ENCODE measurements at regions not wholly inside any gene's neighbourhood (a gene's known extent, or its start where the extent isn't known, plus 50 kb on each side); places are given as distances from the start of the nearest gene placed in this dataset.
A peak's percentile ranks its signal among the peaks of the same experiment; 100 is the strongest.

DNA sequence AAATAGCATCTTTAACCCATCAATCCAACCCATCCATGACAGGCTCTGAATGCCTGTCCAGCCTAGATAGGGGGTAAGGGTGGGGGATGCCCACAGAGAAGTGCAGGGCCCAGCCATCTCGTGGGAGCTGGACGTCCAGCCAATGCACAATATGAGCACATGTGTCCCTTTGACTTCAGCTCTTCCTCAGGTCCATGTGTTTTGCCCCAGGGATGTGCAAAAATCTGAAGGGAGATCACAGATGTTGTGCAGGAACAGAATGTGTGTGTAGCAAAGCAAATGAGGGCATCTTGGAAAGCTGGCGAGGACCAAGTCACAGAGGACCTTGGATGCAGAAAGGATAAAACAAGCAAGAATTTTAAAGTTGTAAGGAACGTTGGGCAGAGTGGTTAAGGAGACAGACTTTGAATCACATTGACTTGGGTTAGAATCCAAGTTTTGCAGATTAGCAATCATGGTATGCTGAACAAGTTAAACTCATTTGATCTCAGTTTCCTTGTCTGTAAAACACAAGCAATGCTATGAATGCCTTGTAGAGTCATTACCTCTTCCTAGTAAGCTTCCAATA lies 104.5 kb downstream of the TTC32 start:
- H3K9me3 ChIP-seq (ENCODE audit: control insufficient read depth, insufficient read depth, low read length) = no peaks in the 10 kb centered on the region
- ChIA-PET POLR2A (no interaction called here), CTCF (no interaction called here)
- no peak overlapping the region for H3K4me3 ChIP-seq (ENCODE audit: low read depth, low read length)
- DNase-seq (ENCODE audit: low read depth, low spot score) = no peak
- no peak overlapping the region for H3K27ac ChIP-seq (ENCODE audit: low read depth, low read length)
- TF ChIP-seq, protein P1, sequence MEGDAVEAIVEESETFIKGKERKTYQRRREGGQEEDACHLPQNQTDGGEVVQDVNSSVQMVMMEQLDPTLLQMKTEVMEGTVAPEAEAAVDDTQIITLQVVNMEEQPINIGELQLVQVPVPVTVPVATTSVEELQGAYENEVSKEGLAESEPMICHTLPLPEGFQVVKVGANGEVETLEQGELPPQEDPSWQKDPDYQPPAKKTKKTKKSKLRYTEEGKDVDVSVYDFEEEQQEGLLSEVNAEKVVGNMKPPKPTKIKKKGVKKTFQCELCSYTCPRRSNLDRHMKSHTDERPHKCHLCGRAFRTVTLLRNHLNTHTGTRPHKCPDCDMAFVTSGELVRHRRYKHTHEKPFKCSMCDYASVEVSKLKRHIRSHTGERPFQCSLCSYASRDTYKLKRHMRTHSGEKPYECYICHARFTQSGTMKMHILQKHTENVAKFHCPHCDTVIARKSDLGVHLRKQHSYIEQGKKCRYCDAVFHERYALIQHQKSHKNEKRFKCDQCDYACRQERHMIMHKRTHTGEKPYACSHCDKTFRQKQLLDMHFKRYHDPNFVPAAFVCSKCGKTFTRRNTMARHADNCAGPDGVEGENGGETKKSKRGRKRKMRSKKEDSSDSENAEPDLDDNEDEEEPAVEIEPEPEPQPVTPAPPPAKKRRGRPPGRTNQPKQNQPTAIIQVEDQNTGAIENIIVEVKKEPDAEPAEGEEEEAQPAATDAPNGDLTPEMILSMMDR (IDR thresholded peaks at IDR 0.05; ENCODE audit: low read depth, low read length) = no peak
- H3K27me3 ChIP-seq (ENCODE audit: control insufficient read depth, insufficient read depth, low read length) = no peaks in the 10 kb centered on the region

DNA sequence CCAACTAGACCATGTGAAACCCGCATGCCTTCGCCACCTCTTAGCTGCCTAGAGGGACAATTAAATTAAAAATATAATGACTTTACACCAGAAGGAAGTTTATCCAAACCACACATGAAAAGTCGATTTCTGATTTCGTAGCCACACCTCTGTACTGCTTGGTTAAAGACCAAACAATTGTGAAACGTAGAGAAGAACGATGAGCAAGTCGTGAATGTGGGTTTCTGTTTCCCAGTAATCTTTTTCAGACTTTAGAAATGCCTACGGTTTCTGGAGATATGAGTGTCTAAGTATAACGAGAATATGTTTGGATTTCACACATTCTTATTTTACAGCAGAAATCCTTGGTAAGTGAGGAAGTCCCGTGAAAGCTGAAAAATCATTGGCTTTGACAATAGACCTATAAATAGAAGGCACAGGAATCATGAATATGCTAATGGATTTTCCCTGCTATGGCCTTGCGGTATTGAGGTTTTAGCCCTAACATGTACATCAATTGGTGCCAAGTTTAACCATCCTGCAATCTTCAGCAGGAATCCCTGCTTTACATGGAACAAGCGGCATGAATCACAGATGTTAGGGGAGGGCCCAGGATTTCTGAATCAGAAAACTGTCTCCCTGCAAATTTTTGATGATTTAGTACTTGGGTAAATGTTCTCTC lies 105.6 kb downstream of the TTC32 start:
- POLR2A ChIA-PET = no interaction called here
- H3K27me3 ChIP-seq (ENCODE audit: control insufficient read depth, insufficient read depth, low read length) = no peaks in the 10 kb centered on the region
- H3K27ac ChIP-seq (ENCODE audit: low read depth, low read length) = no peak overlapping the region
- no peak overlapping the region for H3K4me3 ChIP-seq (ENCODE audit: low read depth, low read length)
- DNase-seq (ENCODE audit: low read depth, low spot score) = no peak
- CTCF ChIA-PET = no interaction called here
- H3K9me3 ChIP-seq (ENCODE audit: control insufficient read depth, insufficient read depth, low read length) = no peaks in the 10 kb centered on the region
- TF ChIP-seq, protein P1 (IDR thresholded peaks at IDR 0.05; ENCODE audit: low read depth, low read length) = no peak

DNA sequence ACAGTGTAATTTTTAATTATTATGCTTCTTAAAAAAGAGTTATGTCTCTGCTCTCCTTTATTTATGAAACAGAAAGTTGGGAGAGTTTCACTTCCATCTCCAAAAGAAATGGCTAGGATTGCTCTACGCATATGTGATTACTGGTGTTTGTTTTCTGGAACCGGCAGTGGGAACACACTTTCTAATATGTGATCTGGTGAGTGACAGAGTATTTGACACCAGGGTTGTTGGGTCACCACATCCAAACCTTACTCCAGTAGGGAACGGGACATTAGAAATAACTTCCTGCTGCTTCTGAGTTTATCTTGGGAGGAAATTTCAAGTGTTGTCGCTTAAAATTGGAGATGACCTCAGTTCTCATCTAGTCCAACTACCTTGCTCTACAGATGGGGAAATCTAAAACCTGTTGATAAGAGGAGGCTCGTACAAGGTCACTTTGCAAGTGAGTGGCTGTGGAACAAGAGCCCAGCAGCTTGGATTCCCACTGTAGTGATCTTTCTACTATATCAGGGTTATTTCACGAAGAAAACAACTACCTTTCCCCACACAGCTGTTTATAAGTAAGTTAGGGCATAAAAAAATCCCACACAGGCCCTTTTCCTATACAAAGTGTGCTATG lies 108.5 kb downstream of the TTC32 start:
- CTCF ChIA-PET = no interaction called here
- TF ChIP-seq, protein P1 (IDR thresholded peaks at IDR 0.05; ENCODE audit: low read depth, low read length) = no peak

DNA sequence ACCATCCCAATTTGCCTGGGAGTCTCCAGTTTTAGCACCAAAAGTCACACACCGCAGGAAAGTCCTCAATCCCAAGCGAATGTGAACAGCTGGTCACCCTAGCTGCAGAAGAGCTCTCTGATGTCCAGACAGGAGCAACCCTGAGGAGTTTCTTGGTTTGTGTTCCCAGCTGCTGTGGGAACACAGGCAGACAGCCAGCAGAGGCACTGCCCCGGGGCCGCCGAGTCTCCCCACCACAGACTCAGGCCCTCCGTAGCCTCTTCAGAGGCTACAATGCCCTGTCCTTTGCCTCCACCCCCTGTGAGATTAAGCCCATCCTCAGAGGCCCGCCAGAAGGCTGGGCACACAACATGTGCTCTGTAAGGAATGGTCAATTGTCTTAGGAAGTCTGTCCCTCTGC lies 111.5 kb downstream of the TTC32 start:
- TF ChIP-seq, protein P1 (IDR thresholded peaks at IDR 0.05; ENCODE audit: low read depth, low read length) = no peak
- Histone ChIP-seq H3K9me3 (ENCODE audit: control insufficient read depth, insufficient read depth, low read length) (no peaks in the 10 kb centered on the region), H3K27ac (ENCODE audit: low read depth, low read length) (no peak overlapping the region), H3K4me3 (ENCODE audit: low read depth, low read length) (no peak overlapping the region), H3K27me3 (ENCODE audit: control insufficient read depth, insufficient read depth, low read length) (no peaks in the 10 kb centered on the region)
- DNase-seq (ENCODE audit: low read depth, low spot score) = no peak
- POLR2A ChIA-PET = no interaction called here
- CTCF ChIA-PET = no interaction called here

More for the DNA sequence above, 108.5 kb downstream of the TTC32 start:
- Histone ChIP-seq H3K9me3 (ENCODE audit: control insufficient read depth, insufficient read depth, low read length) (no peaks in the 10 kb centered on the region), H3K27me3 (ENCODE audit: control insufficient read depth, insufficient read depth, low read length) (no peaks in the 10 kb centered on the region), H3K4me3 (ENCODE audit: low read depth, low read length) (no peak overlapping the region), H3K27ac (ENCODE audit: low read depth, low read length) (no peak overlapping the region)
- DNase-seq (ENCODE audit: low read depth, low spot score) = no peak
- POLR2A ChIA-PET = no interaction called here

DNA sequence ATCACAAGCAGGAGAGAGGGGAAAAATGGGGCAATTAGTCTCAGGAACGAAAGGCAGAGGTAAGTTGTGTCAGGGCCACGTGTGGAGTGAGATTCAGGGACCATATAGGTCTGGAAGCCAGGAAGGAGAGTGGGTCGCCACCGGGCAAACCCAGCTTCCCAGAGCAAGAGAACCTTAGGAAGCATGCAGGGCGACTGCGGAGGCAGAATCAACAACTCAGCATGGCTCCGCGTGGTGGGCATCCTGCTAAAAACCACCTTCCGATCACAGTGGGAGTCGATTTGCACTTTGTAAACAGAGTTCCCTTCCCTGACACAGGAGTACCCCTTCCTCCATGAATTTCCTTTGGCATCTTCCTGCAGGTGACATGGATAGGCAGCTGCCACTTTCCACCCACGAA lies 114.6 kb downstream of the TTC32 start:
- CTCF ChIA-PET = no interaction called here
- H3K4me3 ChIP-seq (ENCODE audit: low read depth, low read length) = no peak overlapping the region
- H3K27me3 ChIP-seq (ENCODE audit: control insufficient read depth, insufficient read depth, low read length) = no peaks in the 10 kb centered on the region
- TF ChIP-seq, protein P1 (IDR thresholded peaks at IDR 0.05; ENCODE audit: low read depth, low read length) = no peak
- POLR2A ChIA-PET = no interaction called here
- peak overlapping the region; percentile 92 for H3K27ac ChIP-seq (ENCODE audit: low read depth, low read length)
- no peaks in the 10 kb centered on the region for H3K9me3 ChIP-seq (ENCODE audit: control insufficient read depth, insufficient read depth, low read length)
- no peak for DNase-seq (ENCODE audit: low read depth, low spot score)
